OCI-LY1 (cell line): ENCODE measurements at regions not wholly inside any gene's neighbourhood (a gene's known extent, or its start where the extent isn't known, plus 50 kb on each side); places are given as distances from the start of the nearest gene placed in this dataset.

Experiments used
- EZH2 ChIP-seq: fragments of 200-600 bp; sonication (generic), shearing (Covaris generic); IDR thresholded peaks from 2 replicates; pipeline ENCODE4 v1.8.0; 2017; ENCODE audit warnings: borderline replicate concordance, mixed run types, mild to moderate bottlenecking, antibody characterized with exemption, low read length, moderate library complexity, mixed read lengths
- TF ChIP-seq, protein P1 (sequence below): fragments of 200-600 bp; sonication (generic), shearing (Covaris generic); IDR thresholded peaks from 2 replicates; pipeline ENCODE4 v1.5.1; 2017; ENCODE audit warnings: mild to moderate bottlenecking, antibody characterized with exemption, low read length, moderate library complexity, mixed read lengths

DNA sequence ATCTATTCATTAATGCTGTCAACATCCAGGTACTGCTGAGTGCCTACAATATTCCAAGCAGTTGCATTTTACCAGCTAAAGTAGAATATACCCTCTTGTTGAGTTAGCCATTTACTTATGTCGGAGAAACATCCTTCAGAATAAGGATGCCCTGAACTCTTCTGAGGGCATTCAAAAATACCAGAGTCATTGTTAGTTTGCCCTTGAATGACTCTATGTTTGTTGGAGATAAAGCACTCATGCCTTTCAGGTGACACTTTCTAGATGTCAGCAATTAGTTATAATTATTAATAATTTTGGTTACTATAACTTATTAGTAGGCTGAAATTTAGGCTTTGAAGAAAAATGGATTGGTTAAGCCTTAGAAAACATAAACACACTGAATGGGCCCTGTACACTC is 286.2 kb upstream of the STXBP5 start:
- TF ChIP-seq, protein P1, sequence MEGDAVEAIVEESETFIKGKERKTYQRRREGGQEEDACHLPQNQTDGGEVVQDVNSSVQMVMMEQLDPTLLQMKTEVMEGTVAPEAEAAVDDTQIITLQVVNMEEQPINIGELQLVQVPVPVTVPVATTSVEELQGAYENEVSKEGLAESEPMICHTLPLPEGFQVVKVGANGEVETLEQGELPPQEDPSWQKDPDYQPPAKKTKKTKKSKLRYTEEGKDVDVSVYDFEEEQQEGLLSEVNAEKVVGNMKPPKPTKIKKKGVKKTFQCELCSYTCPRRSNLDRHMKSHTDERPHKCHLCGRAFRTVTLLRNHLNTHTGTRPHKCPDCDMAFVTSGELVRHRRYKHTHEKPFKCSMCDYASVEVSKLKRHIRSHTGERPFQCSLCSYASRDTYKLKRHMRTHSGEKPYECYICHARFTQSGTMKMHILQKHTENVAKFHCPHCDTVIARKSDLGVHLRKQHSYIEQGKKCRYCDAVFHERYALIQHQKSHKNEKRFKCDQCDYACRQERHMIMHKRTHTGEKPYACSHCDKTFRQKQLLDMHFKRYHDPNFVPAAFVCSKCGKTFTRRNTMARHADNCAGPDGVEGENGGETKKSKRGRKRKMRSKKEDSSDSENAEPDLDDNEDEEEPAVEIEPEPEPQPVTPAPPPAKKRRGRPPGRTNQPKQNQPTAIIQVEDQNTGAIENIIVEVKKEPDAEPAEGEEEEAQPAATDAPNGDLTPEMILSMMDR: no peak
- TF ChIP-seq EZH2: no peak
